Osteoblast (primary cell): ENCODE measurements at regions not wholly inside any gene's neighbourhood (a gene's known extent, or its start where the extent isn't known, plus 50 kb on each side); places are given as distances from the start of the nearest gene placed in this dataset.

ENCODE experiments used
- DNase-seq: peaks from one replicate; pipeline ENCODE4 v3.0.0; 2011; ENCODE audit warnings: low spot score, mixed read lengths; ENCODE audit not compliant: insufficient read length; ENCODE audit errors: missing footprints
- H2AFZ ChIP-seq: 2 replicates; pipeline ENCODE4 v1.6.0; 2011; ENCODE audit warnings: mild to moderate bottlenecking, low read length
- H3K27ac ChIP-seq: 2 replicates; pipeline ENCODE4 v1.5.1; 2011; ENCODE audit warnings: mild to moderate bottlenecking, low read depth, low read length, moderate library complexity
- H3K27me3 ChIP-seq: 2 replicates; pipeline ENCODE4 v1.6.0; 2012; ENCODE audit warnings: mild to moderate bottlenecking, control low read depth, inconsistent platforms, low read length, moderate library complexity; ENCODE audit not compliant: insufficient read depth
- H3K36me3 ChIP-seq: 2 replicates; pipeline ENCODE4 v1.5.1; 2011; ENCODE audit warnings: mild to moderate bottlenecking, low read length, control low read depth, moderate library complexity; ENCODE audit not compliant: insufficient read depth
- H3K4me1 ChIP-seq: 2 replicates; pipeline ENCODE4 v1.5.1; 2011; ENCODE audit warnings: mild to moderate bottlenecking, low read length, control low read depth, moderate library complexity; ENCODE audit not compliant: insufficient read depth
- H3K4me2 ChIP-seq: 2 replicates; pipeline ENCODE4 v1.6.0; 2011; ENCODE audit warnings: mild to moderate bottlenecking, low read length; ENCODE audit not compliant: insufficient read depth
- H3K4me3 ChIP-seq: fragments of 200-600 bp; sonication (generic); 3 replicates; pipeline ENCODE4 v1.5.1; 2012; ENCODE audit warnings: mild to moderate bottlenecking, low read length, inconsistent platforms; ENCODE audit not compliant: insufficient read depth
- H3K79me2 ChIP-seq: 2 replicates; pipeline ENCODE4 v1.6.0; 2012; ENCODE audit warnings: mild to moderate bottlenecking, low read length, control low read depth, inconsistent platforms; ENCODE audit not compliant: insufficient read depth
- H3K9me3 ChIP-seq: 2 replicates; pipeline ENCODE4 v1.5.1; 2011; ENCODE audit warnings: low read depth, low read length, control low read depth
- H4K20me1 ChIP-seq: 2 replicates; pipeline ENCODE4 v1.6.0; 2012; ENCODE audit warnings: mild to moderate bottlenecking, low read length, control low read depth; ENCODE audit not compliant: insufficient read depth
- TF ChIP-seq, protein P1 (sequence below): IDR thresholded peaks from 2 replicates; pipeline ENCODE4 v1.5.1; 2011; ENCODE audit warnings: mild to moderate bottlenecking, low read depth, low read length, moderate library complexity; ENCODE audit errors: extremely low read depth

- DNase-seq: no peak
- no peaks in the 10 kb centered on the region for H3K27me3 ChIP-seq
- H3K4me1 ChIP-seq: no peaks in the 10 kb centered on the region
- H3K27ac ChIP-seq: no peak overlapping the region
- H3K36me3 ChIP-seq: no peaks in the 10 kb centered on the region
- H4K20me1 ChIP-seq: no peaks in the 10 kb centered on the region
- H3K9me3 ChIP-seq: no peaks in the 10 kb centered on the region
- H3K4me3 ChIP-seq: no peak overlapping the region
- H3K79me2 ChIP-seq: no peaks in the 10 kb centered on the region
- no peak overlapping the region for H3K4me2 ChIP-seq
- H2AFZ ChIP-seq: no peak overlapping the region
- TF ChIP-seq, protein P1, sequence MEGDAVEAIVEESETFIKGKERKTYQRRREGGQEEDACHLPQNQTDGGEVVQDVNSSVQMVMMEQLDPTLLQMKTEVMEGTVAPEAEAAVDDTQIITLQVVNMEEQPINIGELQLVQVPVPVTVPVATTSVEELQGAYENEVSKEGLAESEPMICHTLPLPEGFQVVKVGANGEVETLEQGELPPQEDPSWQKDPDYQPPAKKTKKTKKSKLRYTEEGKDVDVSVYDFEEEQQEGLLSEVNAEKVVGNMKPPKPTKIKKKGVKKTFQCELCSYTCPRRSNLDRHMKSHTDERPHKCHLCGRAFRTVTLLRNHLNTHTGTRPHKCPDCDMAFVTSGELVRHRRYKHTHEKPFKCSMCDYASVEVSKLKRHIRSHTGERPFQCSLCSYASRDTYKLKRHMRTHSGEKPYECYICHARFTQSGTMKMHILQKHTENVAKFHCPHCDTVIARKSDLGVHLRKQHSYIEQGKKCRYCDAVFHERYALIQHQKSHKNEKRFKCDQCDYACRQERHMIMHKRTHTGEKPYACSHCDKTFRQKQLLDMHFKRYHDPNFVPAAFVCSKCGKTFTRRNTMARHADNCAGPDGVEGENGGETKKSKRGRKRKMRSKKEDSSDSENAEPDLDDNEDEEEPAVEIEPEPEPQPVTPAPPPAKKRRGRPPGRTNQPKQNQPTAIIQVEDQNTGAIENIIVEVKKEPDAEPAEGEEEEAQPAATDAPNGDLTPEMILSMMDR: no peak
Measured at GRCh38 chr3:176208915-176209314, 988.4 kb downstream of the TBL1XR1 start.

- H3K27me3 ChIP-seq: no peaks in the 10 kb centered on the region
- H3K4me3 ChIP-seq: no peak overlapping the region
- no peaks in the 10 kb centered on the region for H3K9me3 ChIP-seq
- H3K36me3 ChIP-seq: no peaks in the 10 kb centered on the region
- no peaks in the 10 kb centered on the region for H3K79me2 ChIP-seq
- TF ChIP-seq, protein P1: no peak
- H4K20me1 ChIP-seq: no peaks in the 10 kb centered on the region
- no peak for DNase-seq
- H3K4me1 ChIP-seq: no peaks in the 10 kb centered on the region
- no peak overlapping the region for H2AFZ ChIP-seq
- H3K27ac ChIP-seq: no peak overlapping the region
- H3K4me2 ChIP-seq: no peak overlapping the region
Measured at GRCh38 chr3:176208283-176208682, 989.0 kb downstream of the TBL1XR1 start.

DNA sequence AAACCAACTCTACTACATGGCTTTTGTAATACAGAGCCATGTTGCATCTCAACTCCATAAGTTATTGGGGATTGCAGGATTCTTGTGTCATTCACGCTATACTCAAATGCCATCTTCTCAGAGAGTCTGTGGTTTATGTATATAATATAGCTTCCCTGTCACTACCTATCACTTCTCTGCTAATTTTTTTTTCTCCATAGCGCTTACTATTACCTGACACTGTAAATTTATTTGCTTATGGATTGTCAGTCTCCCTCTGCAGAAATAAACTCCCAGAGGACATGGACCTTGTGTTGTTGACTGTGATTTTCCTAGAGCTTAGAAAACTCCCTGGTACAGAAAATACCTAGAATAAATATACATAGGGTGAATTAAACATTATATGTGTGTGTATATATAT lies 990.5 kb downstream of the TBL1XR1 start:
- H2AFZ ChIP-seq: no peak overlapping the region
- H3K4me3 ChIP-seq: no peak overlapping the region
- H3K36me3 ChIP-seq: no peaks in the 10 kb centered on the region
- TF ChIP-seq, protein P1: no peak
- no peak overlapping the region for H3K27ac ChIP-seq
- H4K20me1 ChIP-seq: no peaks in the 10 kb centered on the region
- DNase-seq: no peak
- H3K9me3 ChIP-seq: no peaks in the 10 kb centered on the region
- no peaks in the 10 kb centered on the region for H3K4me1 ChIP-seq
- H3K27me3 ChIP-seq: no peaks in the 10 kb centered on the region
- no peaks in the 10 kb centered on the region for H3K79me2 ChIP-seq
- H3K4me2 ChIP-seq: no peak overlapping the region

- H3K4me1 ChIP-seq: no peaks in the 10 kb centered on the region
- H3K4me3 ChIP-seq: no peak overlapping the region
- TF ChIP-seq, protein P1: no peak
- H3K4me2 ChIP-seq: no peak overlapping the region
- no peaks in the 10 kb centered on the region for H3K9me3 ChIP-seq
- no peak overlapping the region for H2AFZ ChIP-seq
- H3K36me3 ChIP-seq: no peaks in the 10 kb centered on the region
- no peaks in the 10 kb centered on the region for H3K27me3 ChIP-seq
- H3K27ac ChIP-seq: no peak overlapping the region
- no peaks in the 10 kb centered on the region for H4K20me1 ChIP-seq
- DNase-seq: no peak
- no peaks in the 10 kb centered on the region for H3K79me2 ChIP-seq
Measured at GRCh38 chr3:176202652-176203051, 994.6 kb downstream of the TBL1XR1 start.
